ENCODE measurements at regions not wholly inside any gene's neighbourhood (a gene's known extent, or its start where the extent isn't known, plus 50 kb on each side); places are given as distances from the start of the nearest gene placed in this dataset.
"Not testable (repeated sequence)": the region's sequence is repeated elsewhere in the genome, so short reads cannot be mapped to it uniquely, and the experiment has no call there.

DNA sequence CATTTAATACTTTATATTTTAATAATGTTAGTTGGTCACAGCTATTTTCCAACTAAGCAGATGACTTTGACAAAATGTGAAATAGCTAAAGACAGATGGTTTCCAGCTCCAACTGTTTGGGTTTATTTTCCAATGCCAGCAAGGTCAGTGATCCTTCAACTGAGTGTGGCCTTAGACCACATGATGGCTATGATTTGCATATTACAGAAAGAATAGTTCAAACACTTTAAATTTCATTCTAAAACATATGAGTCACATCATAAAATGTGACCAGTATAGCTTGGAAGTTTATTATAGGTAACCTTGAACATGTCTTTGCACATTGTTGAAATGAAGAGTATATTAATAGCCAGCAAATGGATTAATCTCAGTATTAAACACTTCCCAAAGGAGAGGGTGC lies 454.0 kb upstream of the C1orf87 start:
- Histone ChIP-seq H3K36me3 (replicated peaks) (no peaks in the 10 kb centered on the region), H3K4me3 (no peak overlapping the region), H3K27me3 (ENCODE audit: low read depth) (no peaks in the 10 kb centered on the region), H3K4me1 (no peaks in the 10 kb centered on the region), H3K9me3 (no peaks in the 10 kb centered on the region)
- DNase-seq (ENCODE audit: low spot score in 2 of 2): no peak
- in situ Hi-C loops (cut with MboI; ENCODE audit: low sequenced_read_pairs): no loop called here

- Histone ChIP-seq H3K27me3 (ENCODE audit: low read depth) (no peaks in the 10 kb centered on the region), H3K4me3 (no peak overlapping the region), H3K36me3 (replicated peaks) (no peaks in the 10 kb centered on the region), H3K9me3 (no peaks in the 10 kb centered on the region), H3K4me1 (no peaks in the 10 kb centered on the region)
- DNase-seq (ENCODE audit: low spot score in 2 of 2): no peak
- in situ Hi-C loops (cut with MboI; ENCODE audit: low sequenced_read_pairs): no loop called here
Observed at GRCh38 chr1:60516996-60517395, 443.4 kb upstream of the C1orf87 start.

- in situ Hi-C loops (cut with MboI; ENCODE audit: low sequenced_read_pairs): no loop called here
- no peak for DNase-seq (ENCODE audit: low spot score in 2 of 2)
- Histone ChIP-seq H3K36me3 (replicated peaks) (no peaks in the 10 kb centered on the region), H3K9me3 (no peaks in the 10 kb centered on the region), H3K4me3 (no peak overlapping the region), H3K4me1 (no peaks in the 10 kb centered on the region), H3K27me3 (ENCODE audit: low read depth) (no peaks in the 10 kb centered on the region)
Observed at GRCh38 chr1:60510162-60510561, 436.6 kb upstream of the C1orf87 start.

- H3K9me3 ChIP-seq: no peaks in the 10 kb centered on the region
- in situ Hi-C loops (cut with MboI; ENCODE audit: low sequenced_read_pairs): no loop called here
- H3K27me3 ChIP-seq (ENCODE audit: low read depth): no peaks in the 10 kb centered on the region
- no peak overlapping the region for H3K4me3 ChIP-seq
- H3K4me1 ChIP-seq: no peaks in the 10 kb centered on the region
- H3K36me3 ChIP-seq (replicated peaks): no peaks in the 10 kb centered on the region
- no peak for DNase-seq (ENCODE audit: low spot score in 2 of 2)
Observed at GRCh38 chr1:60504206-60504840, 430.8 kb upstream of the C1orf87 start.

DNA sequence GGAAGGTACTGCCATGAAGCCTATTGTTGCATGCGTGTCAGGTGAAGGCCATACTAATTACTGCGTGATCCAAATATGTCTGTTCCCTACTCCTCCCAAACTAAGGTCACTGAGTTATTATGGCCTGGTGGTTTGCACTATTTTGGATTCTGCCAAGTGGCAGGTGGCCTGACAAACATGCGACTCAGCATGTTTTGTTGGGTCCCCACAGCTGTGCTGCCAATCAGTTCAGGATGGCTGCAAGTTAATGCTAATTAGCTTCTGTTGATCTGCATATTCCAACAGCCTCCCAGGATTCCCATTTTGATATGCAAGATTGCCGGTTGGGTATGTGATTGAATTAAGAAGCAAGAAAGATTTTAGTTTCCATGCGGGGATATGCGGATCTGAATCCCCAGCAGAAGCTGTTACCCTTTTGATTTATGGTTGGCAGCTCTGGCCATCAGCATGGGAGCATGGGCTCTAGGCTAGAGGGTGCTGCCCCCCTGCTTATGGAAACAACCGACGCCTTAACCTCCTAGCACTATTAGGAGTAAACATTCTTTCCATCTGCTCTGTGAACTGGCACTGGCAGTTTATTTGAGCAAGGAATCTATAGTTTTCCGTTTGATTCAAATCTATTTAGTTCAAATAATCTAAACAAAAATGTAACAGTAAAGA lies 429.8 kb upstream of the C1orf87 start:
- DNase-seq (ENCODE audit: low spot score in 2 of 2): no peak
- Histone ChIP-seq H3K9me3 (no peaks in the 10 kb centered on the region), H3K4me3 (no peak overlapping the region), H3K4me1 (no peaks in the 10 kb centered on the region), H3K27me3 (ENCODE audit: low read depth) (no peaks in the 10 kb centered on the region), H3K36me3 (replicated peaks) (no peaks in the 10 kb centered on the region)
- in situ Hi-C loops (cut with MboI; ENCODE audit: low sequenced_read_pairs): no loop called here

DNA sequence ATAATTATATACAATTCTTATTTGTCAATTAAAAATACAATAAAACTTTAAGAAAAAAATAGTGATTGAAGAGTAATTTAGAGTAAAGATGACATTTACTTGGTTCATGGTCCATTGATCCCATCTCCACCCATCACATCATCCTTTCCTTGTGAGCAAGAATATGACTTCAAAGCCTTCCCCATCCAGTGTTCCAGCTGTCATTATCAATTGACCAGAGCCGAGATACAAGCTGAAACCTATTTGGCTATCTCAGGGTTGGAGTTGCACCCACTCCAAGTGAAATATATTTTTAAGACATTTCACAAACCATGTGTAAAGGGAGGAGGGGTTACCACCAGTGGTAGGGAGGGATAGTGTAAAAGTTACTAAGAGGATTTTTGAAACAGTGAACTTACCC lies 428.9 kb upstream of the C1orf87 start:
- no peaks in the 10 kb centered on the region for H3K36me3 ChIP-seq (replicated peaks)
- in situ Hi-C loops (cut with MboI; ENCODE audit: low sequenced_read_pairs): no loop called here
- DNase-seq (ENCODE audit: low spot score in 2 of 2): no peak

DNA sequence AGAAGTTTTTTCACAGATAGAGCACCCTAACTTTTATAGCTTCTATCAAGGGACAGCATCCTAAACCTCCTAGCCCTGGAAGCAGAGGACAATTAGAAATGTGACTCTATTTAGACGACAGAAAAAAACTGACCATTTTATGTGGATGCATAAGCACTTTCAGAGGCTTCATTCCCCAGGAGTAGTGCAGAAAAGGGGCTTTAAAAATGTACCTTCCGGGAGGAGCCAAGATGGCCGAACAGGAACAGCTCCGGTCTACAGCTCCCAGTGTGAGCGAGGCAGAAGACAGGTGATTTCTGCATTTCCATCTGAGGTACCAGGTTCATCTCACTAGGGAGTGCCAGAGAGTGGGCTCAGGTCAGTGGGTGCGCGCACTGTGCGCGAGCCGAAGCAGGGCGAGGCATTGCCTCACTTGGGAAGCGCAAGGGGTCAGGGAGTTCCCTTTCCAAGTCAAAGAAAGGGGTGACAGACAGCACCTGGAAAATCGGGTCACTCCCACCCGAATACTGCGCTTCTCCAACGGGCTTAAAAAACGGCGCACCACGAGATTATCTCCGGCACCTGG lies 416.4 kb upstream of the C1orf87 start:
- in situ Hi-C loops (cut with MboI; ENCODE audit: low sequenced_read_pairs); H3K4me1 ChIP-seq; H3K36me3 ChIP-seq (replicated peaks); H3K4me3 ChIP-seq; H3K27me3 ChIP-seq (ENCODE audit: low read depth); H3K9me3 ChIP-seq; DNase-seq (ENCODE audit: low spot score in 2 of 2): not testable (repeated sequence)

More for the DNA sequence above, 428.9 kb upstream of the C1orf87 start:
- Histone ChIP-seq H3K9me3 (no peaks in the 10 kb centered on the region), H3K27me3 (ENCODE audit: low read depth) (no peaks in the 10 kb centered on the region), H3K4me3 (no peak overlapping the region), H3K4me1 (no peaks in the 10 kb centered on the region)

GRCh38 chr1:60488847-60489246 lies 415.3 kb upstream of the C1orf87 start:
- Histone ChIP-seq H3K4me3 (no peak overlapping the region), H3K36me3 (replicated peaks) (no peaks in the 10 kb centered on the region), H3K9me3 (no peaks in the 10 kb centered on the region), H3K27me3 (ENCODE audit: low read depth) (no peaks in the 10 kb centered on the region), H3K4me1 (no peaks in the 10 kb centered on the region)
- in situ Hi-C loops (cut with MboI; ENCODE audit: low sequenced_read_pairs): no loop called here
- no peak for DNase-seq (ENCODE audit: low spot score in 2 of 2)

DNA sequence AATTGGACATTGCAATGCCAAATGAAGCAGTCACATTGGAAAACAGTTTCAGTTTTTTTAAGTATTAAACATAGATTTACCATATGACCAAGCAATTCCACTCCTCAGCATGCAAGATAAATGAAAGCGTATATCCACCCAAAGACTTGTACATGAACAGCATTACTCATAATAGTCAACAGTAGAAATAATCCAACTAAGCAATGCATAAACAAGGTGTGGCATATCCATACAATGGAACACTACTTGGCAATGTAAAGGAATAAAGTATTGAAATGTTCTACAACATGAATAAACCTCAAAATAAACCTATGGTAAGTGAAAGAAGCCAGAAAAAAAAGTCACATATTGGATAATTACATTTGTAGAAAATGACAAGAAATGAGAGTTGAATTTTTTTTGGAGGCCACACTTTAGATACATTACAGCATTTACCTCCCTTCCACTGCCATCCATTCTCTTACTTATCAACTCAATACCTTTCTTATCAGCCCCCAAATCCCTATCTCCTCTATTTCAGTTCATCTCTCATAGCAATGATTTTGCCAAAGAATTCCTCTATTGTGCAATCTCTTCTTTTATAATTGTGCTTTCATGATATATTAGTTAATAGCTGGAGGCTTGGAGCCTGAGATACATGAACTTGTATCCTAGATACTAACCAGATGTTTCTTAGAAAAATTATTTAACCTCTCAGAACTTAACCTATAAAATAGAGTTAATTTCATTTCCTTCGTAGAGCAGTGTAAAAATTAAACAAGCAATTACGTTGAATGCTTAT lies 414.2 kb upstream of the C1orf87 start:
- no peak for DNase-seq (ENCODE audit: low spot score in 2 of 2)
- in situ Hi-C loops (cut with MboI; ENCODE audit: low sequenced_read_pairs): no loop called here

DNA sequence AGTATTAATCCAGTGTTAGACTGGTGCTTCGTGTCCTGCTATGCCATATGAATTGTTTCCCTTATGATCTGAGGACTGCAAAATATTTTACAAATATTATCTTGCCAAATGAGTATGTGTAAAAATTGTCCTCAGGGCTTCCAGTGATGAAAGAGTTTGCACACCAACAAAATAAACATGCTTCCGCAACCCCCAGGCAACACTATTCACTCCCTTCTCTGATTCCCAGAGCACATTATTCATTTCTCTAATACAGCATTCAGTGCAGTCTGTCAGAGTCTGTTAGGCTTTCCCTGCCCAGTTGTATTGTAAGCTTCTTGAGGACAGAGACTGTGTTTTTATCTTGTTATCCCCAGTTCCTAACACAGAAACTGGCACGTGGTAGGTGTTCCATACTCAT lies 409.9 kb upstream of the C1orf87 start:
- no peaks in the 10 kb centered on the region for H3K4me1 ChIP-seq
- H3K9me3 ChIP-seq: no peaks in the 10 kb centered on the region
- H3K4me3 ChIP-seq: no peak overlapping the region
- no peak for DNase-seq (ENCODE audit: low spot score in 2 of 2)
- no peaks in the 10 kb centered on the region for H3K27me3 ChIP-seq (ENCODE audit: low read depth)
- in situ Hi-C loops (cut with MboI; ENCODE audit: low sequenced_read_pairs): no loop called here
- no peaks in the 10 kb centered on the region for H3K36me3 ChIP-seq (replicated peaks)

More for the DNA sequence above, 414.2 kb upstream of the C1orf87 start:
- Histone ChIP-seq H3K4me1 (no peaks in the 10 kb centered on the region), H3K27me3 (ENCODE audit: low read depth) (no peaks in the 10 kb centered on the region), H3K4me3 (no peak overlapping the region), H3K36me3 (replicated peaks) (no peaks in the 10 kb centered on the region), H3K9me3 (no peaks in the 10 kb centered on the region)

- Histone ChIP-seq H3K4me1 (no peaks in the 10 kb centered on the region), H3K36me3 (replicated peaks) (no peaks in the 10 kb centered on the region), H3K9me3 (no peaks in the 10 kb centered on the region), H3K4me3 (no peak overlapping the region), H3K27me3 (ENCODE audit: low read depth) (no peaks in the 10 kb centered on the region)
- DNase-seq (ENCODE audit: low spot score in 2 of 2): no peak
- in situ Hi-C loops (cut with MboI; ENCODE audit: low sequenced_read_pairs): no loop called here
Observed at GRCh38 chr1:60470246-60470645, 396.7 kb upstream of the C1orf87 start.

DNA sequence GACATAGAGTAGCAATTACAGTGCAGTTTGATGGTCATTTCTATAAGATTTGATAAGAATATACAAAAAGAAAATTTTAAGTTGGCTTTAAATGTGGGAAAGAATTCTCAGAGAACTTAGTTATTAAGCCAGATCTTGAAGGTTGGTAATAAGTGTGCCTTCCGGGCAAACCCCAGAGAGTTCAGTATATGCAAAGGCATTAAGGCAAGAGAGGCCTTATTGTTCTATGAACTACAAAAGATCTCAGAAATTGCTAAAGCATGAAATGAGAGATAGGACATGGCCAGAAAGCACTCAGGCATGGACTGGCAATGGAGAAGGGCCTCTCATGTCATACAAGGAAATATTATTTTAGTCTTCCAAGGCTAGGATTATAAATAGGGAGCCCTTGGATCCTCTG lies 390.2 kb upstream of the C1orf87 start:
- in situ Hi-C loops (cut with MboI; ENCODE audit: low sequenced_read_pairs): no loop called here
- H3K27me3 ChIP-seq (ENCODE audit: low read depth): no peaks in the 10 kb centered on the region
- H3K36me3 ChIP-seq (replicated peaks): no peaks in the 10 kb centered on the region
- H3K4me1 ChIP-seq: no peaks in the 10 kb centered on the region
- no peak overlapping the region for H3K4me3 ChIP-seq
- no peaks in the 10 kb centered on the region for H3K9me3 ChIP-seq
- no peak for DNase-seq (ENCODE audit: low spot score in 2 of 2)

DNA sequence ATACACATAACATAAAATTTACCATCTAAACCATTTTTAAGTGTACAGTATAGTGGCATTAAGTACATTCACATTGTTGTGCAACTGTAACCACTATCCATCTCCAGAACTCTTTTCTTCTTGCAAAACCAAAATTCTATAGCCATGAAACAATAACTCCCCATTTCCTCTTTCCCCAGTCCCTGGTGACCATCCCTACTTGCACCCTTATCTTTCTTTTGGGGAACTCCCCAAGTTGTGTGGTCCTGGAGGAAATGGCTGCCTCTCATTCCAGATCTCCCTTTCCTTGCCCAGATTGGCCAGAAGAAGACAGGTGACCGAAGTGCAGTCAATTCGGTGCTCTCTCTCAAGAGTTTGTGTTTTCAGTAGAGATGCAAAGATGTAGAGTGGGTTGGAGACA lies 389.6 kb upstream of the C1orf87 start:
- DNase-seq (ENCODE audit: low spot score in 2 of 2): no peak
- Histone ChIP-seq H3K4me1 (no peaks in the 10 kb centered on the region), H3K4me3 (no peak overlapping the region), H3K9me3 (no peaks in the 10 kb centered on the region), H3K36me3 (replicated peaks) (no peaks in the 10 kb centered on the region), H3K27me3 (ENCODE audit: low read depth) (no peaks in the 10 kb centered on the region)
- in situ Hi-C loops (cut with MboI; ENCODE audit: low sequenced_read_pairs): no loop called here
